H4 (cell line): ENCODE measurements at regions not wholly inside any gene's neighbourhood (a gene's known extent, or its start where the extent isn't known, plus 50 kb on each side); places are given as distances from the start of the nearest gene placed in this dataset.
"Not testable (repeated sequence)": the region's sequence is repeated elsewhere in the genome, so short reads cannot be mapped to it uniquely, and the experiment has no call there.

Source experiments
- DNase-seq: peaks from one replicate; pipeline ENCODE4 v3.0.0-alpha.2; 2015; ENCODE audit warnings: low spot score

GRCh38 chr13:62838929-62839328 lies 1423.3 kb upstream of the PCDH20 start:
- DNase-seq: no peak

DNA sequence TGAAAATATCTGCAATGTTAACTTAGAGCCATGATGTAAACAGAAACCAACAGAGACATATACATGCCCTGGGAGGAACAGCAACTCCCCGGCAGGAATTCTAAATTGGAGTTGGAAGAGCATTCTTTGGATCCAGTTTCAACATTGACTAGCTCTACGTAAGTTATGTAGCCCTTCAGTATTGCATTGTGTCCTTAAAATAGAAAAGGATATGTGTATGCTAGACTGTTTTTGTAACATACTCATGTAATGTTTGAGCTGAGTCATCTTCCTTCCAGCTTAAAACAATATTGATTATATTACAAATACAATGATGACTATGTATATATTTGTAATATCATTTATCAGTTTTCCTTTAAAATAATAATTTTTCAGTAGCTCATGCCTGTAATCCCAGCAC lies 1422.2 kb upstream of the PCDH20 start:
- no peak for DNase-seq

DNA sequence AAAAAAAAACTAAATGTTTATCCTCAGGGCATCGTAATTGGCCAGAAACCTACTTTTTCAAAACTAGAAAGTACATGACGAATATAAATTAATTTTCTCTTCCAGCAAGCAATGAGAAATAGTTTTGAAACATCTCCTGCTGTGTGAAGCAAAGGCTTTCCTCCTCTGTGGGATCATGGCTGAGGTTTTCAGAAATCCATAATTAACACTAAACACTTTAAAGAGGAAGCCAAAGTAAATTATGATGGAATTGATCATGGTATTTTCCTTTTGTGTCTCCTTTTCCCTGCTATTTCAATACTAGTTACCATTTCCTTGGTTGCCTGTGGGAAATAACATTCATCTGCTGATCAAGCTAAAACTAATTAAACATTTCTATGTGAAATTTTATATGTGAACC lies 1413.8 kb upstream of the PCDH20 start:
- DNase-seq: no peak

DNA sequence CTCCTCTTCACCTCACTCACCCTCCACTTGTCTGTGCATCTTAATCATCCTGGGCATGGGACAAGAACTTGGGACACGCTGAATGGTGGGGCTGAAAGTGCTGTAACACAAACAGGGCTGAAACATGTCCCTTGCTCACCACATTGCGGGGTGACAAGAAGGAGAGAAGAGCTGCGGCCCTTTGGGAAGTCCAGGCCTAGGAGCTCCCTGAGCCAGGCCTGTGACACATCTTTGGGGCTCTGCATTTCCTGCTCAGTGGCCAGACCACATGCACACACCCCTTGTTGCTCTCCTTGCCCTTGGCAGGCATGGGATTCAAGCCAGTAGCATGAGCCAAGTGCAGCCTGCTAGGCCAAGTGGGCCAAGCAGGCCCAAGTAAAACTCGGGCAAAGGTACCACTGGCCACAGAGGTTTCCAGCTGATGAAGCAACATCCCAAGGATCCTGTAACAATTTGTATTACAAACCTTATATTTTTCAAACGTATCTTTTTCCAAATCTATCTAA lies 1384.3 kb upstream of the PCDH20 start:
- DNase-seq: no peak

GRCh38 chr13:62799038-62799535 lies 1383.4 kb upstream of the PCDH20 start:
- DNase-seq: no peak

DNA sequence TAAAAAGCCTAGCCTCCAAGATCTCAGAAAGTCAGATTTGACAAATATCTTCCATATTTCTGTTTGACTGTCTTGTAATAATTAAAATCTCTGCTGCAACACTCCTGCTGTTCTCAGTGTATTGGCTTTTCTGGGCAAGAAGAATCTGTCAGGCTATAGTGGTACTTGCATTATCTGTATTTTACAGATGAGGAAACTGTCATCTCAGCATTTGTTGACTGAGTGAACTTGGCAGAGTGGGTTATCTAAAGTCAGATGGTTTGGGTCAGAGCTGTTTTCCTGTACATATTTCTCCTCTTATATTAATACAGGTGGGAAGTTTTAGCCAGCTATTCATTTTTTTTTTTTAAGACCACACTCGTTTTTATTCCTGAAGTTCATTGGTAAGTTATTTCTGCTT lies 1378.2 kb upstream of the PCDH20 start:
- no peak for DNase-seq

- peak; percentile 8 for DNase-seq
Observed at GRCh38 chr13:62781866-62782265, 1366.2 kb upstream of the PCDH20 start.

GRCh38 chr13:62779161-62779560 lies 1363.5 kb upstream of the PCDH20 start:
- no peak for DNase-seq

DNA sequence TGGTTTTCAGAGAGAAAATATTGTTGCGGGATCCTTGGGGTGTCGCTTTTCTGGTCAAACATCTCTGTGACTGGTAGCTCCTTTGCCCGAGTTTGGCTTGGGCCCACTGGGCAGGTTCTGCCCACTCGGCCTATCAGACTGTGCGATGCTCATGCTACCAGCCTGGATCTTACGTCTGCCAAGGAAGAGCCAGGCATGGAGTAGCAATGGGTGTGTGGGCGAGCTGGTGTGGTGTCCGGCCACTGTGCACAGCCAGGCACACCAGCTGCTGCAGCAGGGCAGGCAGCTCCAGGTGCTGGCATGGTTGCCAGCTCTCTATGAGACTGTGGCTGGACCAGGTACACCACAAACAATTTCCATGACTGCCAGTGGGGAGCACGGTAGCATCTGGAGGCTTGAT lies 1351.8 kb upstream of the PCDH20 start:
- no peak for DNase-seq

DNA sequence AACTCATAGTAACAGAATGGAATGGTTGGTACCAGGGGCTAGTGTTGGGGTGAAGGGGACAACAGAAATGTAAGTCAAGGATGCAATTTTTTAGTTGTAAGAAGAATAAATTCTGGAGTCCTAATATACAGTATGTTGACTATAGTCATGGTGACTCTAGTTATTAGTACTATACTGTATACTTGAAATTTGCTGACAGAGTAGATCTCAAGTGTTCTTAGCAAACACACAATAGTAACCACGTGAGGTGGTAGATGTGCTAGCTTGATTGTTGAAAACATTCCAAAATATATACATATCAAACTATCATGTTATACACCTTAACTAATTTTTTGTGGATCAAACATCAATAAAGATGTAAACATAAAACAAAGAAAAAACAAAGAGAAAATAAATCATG lies 1345.1 kb upstream of the PCDH20 start:
- no peak for DNase-seq

- DNase-seq: no peak
Observed at GRCh38 chr13:62747629-62748028, 1332.0 kb upstream of the PCDH20 start.

GRCh38 chr13:62747152-62747551 lies 1331.5 kb upstream of the PCDH20 start:
- no peak for DNase-seq

DNA sequence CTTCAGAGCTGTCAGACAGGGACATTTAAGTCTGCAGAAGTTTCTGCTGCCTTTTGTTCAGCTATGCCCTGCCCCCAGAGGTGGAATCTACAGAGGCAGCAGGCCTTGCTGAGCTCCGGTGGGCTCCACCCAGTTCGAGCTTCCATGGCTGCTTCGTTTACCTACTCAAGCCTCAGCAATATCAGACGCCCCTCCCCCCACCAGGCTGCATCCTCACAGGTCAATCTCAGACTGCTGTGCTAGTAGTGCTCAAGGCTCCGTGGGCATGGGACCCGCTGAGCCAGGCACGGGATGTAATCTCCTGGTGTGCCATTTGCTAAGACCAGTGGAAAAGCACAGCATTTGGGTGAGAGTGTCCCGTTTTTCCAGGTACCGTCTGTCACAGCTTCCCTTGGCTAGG lies 1314.1 kb upstream of the PCDH20 start:
- not testable (repeated sequence) for DNase-seq

DNA sequence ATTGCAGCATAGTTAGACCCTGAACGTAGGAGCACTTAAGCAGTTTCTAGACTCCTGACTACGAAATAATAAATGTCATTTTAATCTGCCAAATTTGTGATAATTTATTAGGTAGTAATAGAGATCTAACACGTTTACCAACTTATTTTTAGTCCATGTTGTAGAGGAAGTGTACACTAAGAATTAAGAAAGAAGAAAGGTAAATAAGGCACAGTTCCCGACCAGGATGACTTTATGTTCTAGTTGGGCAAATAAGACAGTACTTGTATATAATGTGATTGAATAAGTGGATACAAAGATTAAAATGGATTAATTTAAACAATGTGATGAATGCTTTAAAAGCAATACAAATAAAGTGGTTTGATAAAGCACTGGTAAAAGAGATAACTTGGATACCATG lies 1306.2 kb upstream of the PCDH20 start:
- DNase-seq: no peak

DNA sequence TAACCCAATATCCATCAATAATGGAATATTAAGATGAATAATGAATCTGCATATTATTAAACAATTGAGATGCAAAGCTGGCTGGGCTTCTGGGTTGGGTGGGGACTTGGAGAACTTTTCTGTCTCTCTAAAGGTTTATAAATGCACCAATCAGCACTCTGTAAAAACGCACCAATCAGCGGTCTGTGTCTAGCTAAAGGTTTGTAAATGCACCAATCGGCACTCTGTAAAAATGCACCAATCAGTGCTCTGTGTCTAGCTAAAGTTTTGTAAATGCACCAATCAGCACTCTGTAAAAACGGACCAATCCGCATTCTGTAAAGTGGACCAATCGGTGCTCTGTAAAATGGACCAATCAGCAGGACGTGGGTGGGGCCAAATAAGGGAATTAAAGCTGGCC lies 1296.3 kb upstream of the PCDH20 start:
- DNase-seq: not testable (repeated sequence)

- DNase-seq: no peak
Observed at GRCh38 chr13:62710787-62711186, 1295.1 kb upstream of the PCDH20 start.

DNA sequence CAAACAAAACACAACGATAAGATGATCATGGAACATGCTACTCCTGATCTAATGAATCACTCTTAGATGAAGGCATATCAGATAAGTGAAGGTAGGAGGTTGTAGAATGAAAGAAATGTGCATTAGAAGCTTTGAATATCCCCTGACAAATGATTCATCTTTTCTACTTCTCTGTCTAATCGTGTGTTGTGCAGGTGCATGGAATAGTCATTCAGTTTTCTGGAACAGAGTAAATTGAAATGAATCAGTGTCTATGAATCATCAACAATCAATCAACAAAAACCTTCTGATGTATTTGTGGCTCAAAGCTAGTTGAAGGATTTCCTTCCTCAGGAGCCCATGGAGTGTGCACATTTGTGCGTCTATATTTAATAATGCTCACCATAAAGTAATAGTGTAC lies 1290.4 kb upstream of the PCDH20 start:
- no peak for DNase-seq

DNA sequence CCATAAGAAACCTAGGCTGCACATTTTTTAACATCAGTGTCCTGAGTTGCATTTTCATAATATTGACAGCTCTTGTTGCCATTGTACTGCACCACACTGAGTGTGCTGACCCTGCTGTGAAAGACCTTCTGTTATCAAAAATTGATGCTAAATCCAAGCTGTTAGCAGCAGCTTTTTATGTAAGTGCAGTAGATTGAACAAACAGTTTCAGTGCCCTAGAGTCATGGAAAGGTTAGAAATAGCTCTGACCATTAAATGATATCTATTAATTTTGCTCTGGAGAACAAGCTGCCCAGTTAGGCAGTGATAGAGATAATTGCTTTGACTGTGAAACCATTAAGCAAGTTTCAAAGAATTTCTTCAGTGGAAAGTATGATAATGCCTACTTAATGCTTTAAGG lies 1289.2 kb upstream of the PCDH20 start:
- DNase-seq: no peak

DNA sequence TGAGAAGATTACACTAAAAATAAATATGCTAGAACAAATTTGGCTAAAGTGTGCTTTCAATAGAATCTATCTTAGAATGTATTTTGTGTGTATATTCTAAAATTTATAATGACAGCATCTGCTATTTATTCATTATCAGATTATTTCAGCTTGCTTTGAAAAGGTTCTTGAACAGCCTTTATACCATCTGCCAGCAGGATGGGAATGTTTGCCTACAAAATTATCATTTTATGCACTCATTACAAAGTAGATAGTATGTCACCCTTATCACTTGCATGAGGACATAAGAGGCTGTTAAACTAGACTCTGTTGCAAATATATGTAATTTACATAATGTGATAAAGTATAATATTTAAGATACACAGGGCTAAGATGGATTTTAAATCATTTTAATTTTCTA lies 1286.9 kb upstream of the PCDH20 start:
- DNase-seq: no peak

- DNase-seq: no peak
Observed at GRCh38 chr13:62697701-62698100, 1282.1 kb upstream of the PCDH20 start.

DNA sequence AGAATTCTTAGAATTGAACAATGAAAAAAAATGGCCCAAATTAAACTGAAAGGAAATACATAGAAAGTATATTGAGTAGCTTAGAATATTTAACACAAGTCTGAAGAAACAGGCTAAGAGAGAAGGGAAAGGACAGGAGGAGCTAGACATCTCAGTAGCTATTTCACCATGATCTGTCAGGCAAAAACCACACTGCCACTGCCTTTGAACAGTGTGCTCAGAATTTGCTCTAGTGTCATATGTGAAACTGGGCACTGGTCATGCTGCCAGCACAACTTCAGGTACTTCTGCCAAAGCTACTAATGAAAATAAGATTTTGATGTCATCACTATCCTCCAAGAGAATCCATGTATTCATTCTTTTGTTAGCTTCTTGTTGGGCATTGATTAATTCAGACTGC lies 1280.8 kb upstream of the PCDH20 start:
- no peak for DNase-seq

DNA sequence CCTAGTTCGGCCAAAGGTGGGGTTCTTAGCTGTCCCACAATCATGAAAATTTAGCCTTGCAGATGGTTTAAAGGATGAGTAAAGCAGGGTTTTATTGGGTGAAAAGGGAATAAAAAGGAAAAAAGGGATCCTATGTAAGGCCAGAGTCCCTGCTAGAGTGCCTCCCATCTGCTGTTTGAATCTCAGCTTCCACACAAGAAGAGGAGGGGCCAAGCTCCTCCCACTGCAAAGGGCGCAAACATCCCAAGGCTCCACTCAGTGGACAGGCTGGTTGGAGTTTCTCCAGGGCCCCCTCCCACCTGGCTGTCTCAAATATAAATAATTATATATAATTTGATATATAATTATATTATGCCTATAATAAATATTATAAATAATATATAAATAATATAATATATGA lies 1272.1 kb upstream of the PCDH20 start:
- DNase-seq: no peak

GRCh38 chr13:62684359-62684758 lies 1268.7 kb upstream of the PCDH20 start:
- DNase-seq: no peak

GRCh38 chr13:62682788-62683187 lies 1267.1 kb upstream of the PCDH20 start:
- no peak for DNase-seq

DNA sequence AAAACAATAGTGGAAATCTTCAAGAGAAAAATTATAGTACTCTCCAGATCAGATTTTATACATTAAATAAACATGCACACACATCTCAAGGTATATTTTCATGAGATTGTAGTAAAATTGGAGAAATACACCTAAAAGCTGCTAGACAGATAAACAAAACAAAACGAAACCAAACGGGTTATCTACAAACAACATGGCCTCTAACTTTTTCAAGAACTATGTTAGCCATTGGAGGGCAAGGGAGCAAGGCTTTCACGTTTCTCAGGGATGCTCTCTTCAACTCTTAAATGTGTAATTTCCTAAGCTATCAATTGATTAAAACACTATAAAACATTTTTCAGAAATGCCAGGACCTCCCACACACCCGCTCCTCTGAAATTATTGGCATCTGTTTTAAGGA lies 1262.4 kb upstream of the PCDH20 start:
- DNase-seq: peak; percentile 10
